ENCODE measurements at regions not wholly inside any gene's neighbourhood (a gene's known extent, or its start where the extent isn't known, plus 50 kb on each side); places are given as distances from the start of the nearest gene placed in this dataset.

GRCh38 chr1:4447778-4448420 lies 206.5 kb upstream of the AJAP1 start:
- no peak for TF ChIP-seq HNF4G (IDR thresholded peaks at IDR 0.05)
- no peak for TF ChIP-seq SP1 (IDR thresholded peaks at IDR 0.05)
- TF ChIP-seq, protein P1, sequence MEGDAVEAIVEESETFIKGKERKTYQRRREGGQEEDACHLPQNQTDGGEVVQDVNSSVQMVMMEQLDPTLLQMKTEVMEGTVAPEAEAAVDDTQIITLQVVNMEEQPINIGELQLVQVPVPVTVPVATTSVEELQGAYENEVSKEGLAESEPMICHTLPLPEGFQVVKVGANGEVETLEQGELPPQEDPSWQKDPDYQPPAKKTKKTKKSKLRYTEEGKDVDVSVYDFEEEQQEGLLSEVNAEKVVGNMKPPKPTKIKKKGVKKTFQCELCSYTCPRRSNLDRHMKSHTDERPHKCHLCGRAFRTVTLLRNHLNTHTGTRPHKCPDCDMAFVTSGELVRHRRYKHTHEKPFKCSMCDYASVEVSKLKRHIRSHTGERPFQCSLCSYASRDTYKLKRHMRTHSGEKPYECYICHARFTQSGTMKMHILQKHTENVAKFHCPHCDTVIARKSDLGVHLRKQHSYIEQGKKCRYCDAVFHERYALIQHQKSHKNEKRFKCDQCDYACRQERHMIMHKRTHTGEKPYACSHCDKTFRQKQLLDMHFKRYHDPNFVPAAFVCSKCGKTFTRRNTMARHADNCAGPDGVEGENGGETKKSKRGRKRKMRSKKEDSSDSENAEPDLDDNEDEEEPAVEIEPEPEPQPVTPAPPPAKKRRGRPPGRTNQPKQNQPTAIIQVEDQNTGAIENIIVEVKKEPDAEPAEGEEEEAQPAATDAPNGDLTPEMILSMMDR (IDR thresholded peaks at IDR 0.05; ENCODE audit: low read depth, low read length, missing input control), result no peak
